Body of pancreas (tissue), 4 donors: ENCODE measurements at regions not wholly inside any gene's neighbourhood (a gene's known extent, or its start where the extent isn't known, plus 50 kb on each side); places are given as distances from the start of the nearest gene placed in this dataset.

Source experiments
- ATAC-seq: fragments of 150-250 bp; one replicate; pipeline ENCODE4 v1.9.1; 2016
- DNase-seq, 4 donors: peaks; one replicate each; pipeline ENCODE4 v3.0.0-alpha.2; 2019
- H3K27ac ChIP-seq, 4 donors: fragments of 200-600 bp; sonication (generic); 1 replicate in 3 of 4; 2 replicates in 1 of 4; pipeline versions ENCODE4 v1.5.1 to v1.6.1; 2016 to 2019; ENCODE audit warnings: mild to moderate bottlenecking in 1 of 4, mixed read lengths in 1 of 4, moderate library complexity in 1 of 4
- H3K27me3 ChIP-seq, 2 donors: fragments of 200-600 bp; sonication (generic); one replicate each; pipeline ENCODE4 v1.6.0; 2016; ENCODE audit warnings: mild to moderate bottlenecking in 1 of 2
- H3K36me3 ChIP-seq, 2 donors: fragments of 200-600 bp; sonication (generic); replicated peaks in 1 of 2; 2 replicates each; pipeline ENCODE4 v1.5.1; 2016; ENCODE audit warnings: low read depth in 2 of 2; ENCODE audit not compliant: insufficient read depth in 1 of 2
- H3K4me1 ChIP-seq: fragments of 200-600 bp; sonication (generic); one replicate; pipeline ENCODE4 v1.6.0; 2016
- H3K4me3 ChIP-seq, 2 donors: fragments of 200-600 bp; sonication (generic); 1 replicate in 1 of 2; 2 replicates in 1 of 2; pipeline ENCODE4 v1.5.1; 2016 to 2019
- H3K9me3 ChIP-seq, 3 donors: fragments of 200-600 bp; sonication (generic); 1 replicate in 2 of 3; 2 replicates in 1 of 3; pipeline ENCODE4 v1.5.1; 2016
- CTCF ChIP-seq, 7 experiments: fragments of 450-650 bp in 4 of 7; fragments of 200-600 bp in 3 of 7; sonication (generic) in 3 of 7; IDR thresholded peaks; one replicate each; pipeline ENCODE4 v1.5.1; 2016 to 2019; ENCODE audit warnings: antibody characterized with exemption in 7 of 7
- POLR2A ChIP-seq, 3 donors: fragments of 450-650 bp; IDR thresholded peaks; one replicate each; pipeline ENCODE4 v1.6.1; 2016; ENCODE audit warnings: antibody characterized with exemption in 3 of 3, mild to moderate bottlenecking in 2 of 3
- WGBS, 2 donors: methylation state at CpG; one replicate each; pipeline ENCODE4 v1.1.5; 2017; 5-methylcytosine and 5-hydroxymethylcytosine counted together
- intact Hi-C: fragments of 100-400 bp; cut with DNase I; formaldehyde crosslinking; loops from one replicate; pipeline ENCODE4 v1.15.1; 2023

GRCh38 chr3:118165413-118165812 is 869.2 kb downstream of the IGSF11 start:
- Histone ChIP-seq H3K27me3 (no peaks in the 10 kb centered on the region), H3K36me3 (no peaks in the 10 kb centered on the region), H3K4me3 (no peak overlapping the region), H3K4me1 (no peaks in the 10 kb centered on the region), H3K27ac (no peak overlapping the region), H3K9me3 (no peaks in the 10 kb centered on the region)
- no peak for ATAC-seq
- intact Hi-C loops = no loop called here
- WGBS, 2 donors = 39 to 56% methylated on average over 4 of the region's 4 CpGs
- no peak for DNase-seq
- no peak for TF ChIP-seq CTCF (IDR thresholded peaks at IDR 0.05)
- TF ChIP-seq POLR2A (IDR thresholded peaks at IDR 0.05) = no peak

GRCh38 chr3:118167571-118167970 is 867.1 kb downstream of the IGSF11 start:
- Histone ChIP-seq H3K27ac (no peak overlapping the region), H3K4me1 (no peaks in the 10 kb centered on the region), H3K27me3 (no peaks in the 10 kb centered on the region), H3K36me3 (no peaks in the 10 kb centered on the region), H3K9me3 (peaks cover 0 to 6% (median 0%) of the 10 kb centered on the region in 3 donors), H3K4me3 (no peak overlapping the region)
- intact Hi-C loops = no loop called here
- WGBS, 2 donors = 27 to 31% methylated on average over 2 of the region's 2 CpGs
- TF ChIP-seq POLR2A (IDR thresholded peaks at IDR 0.05) (no peak), CTCF (IDR thresholded peaks at IDR 0.05) (no peak)
- ATAC-seq (no peak), DNase-seq (no peak)

GRCh38 chr3:118168175-118168574 is 866.5 kb downstream of the IGSF11 start:
- intact Hi-C loops = no loop called here
- Histone ChIP-seq H3K27me3 (no peaks in the 10 kb centered on the region), H3K4me1 (no peaks in the 10 kb centered on the region), H3K27ac (no peak overlapping the region), H3K36me3 (no peaks in the 10 kb centered on the region), H3K9me3 (peaks cover 0 to 6% (median 0%) of the 10 kb centered on the region in 3 donors), H3K4me3 (no peak overlapping the region)
- no peak for DNase-seq
- 56 to 57% methylated on average over 4 of the region's 4 CpGs for WGBS, 2 donors
- TF ChIP-seq CTCF (IDR thresholded peaks at IDR 0.05) = no peak
- ATAC-seq = no peak

GRCh38 chr3:118171236-118171852 is 863.3 kb downstream of the IGSF11 start:
- H3K4me3 ChIP-seq = no peak overlapping the region
- peaks cover 0 to 6% (median 0%) of the 10 kb centered on the region in 3 donors for H3K9me3 ChIP-seq
- no peaks in the 10 kb centered on the region for H3K27me3 ChIP-seq
- no peaks in the 10 kb centered on the region for H3K4me1 ChIP-seq
- no peak for TF ChIP-seq CTCF (IDR thresholded peaks at IDR 0.05)
- DNase-seq (no peak), ATAC-seq (no peak)
- intact Hi-C loops = no loop called here
- WGBS, 2 donors = 85 to 91% methylated on average over 7 to 33 of the region's 35 CpGs
- no peaks in the 10 kb centered on the region for H3K36me3 ChIP-seq
- no peak overlapping the region for H3K27ac ChIP-seq

- no peaks in the 10 kb centered on the region for H3K4me1 ChIP-seq
- ATAC-seq (no peak), DNase-seq (no peak)
- no peak for TF ChIP-seq POLR2A (IDR thresholded peaks at IDR 0.05)
- no peak for TF ChIP-seq CTCF (IDR thresholded peaks at IDR 0.05)
- no peak overlapping the region for H3K27ac ChIP-seq
- peaks cover 0 to 4% (median 0%) of the 10 kb centered on the region in 3 donors for H3K9me3 ChIP-seq
- H3K27me3 ChIP-seq = no peaks in the 10 kb centered on the region
- no peak overlapping the region for H3K4me3 ChIP-seq
- intact Hi-C loops = no loop called here
- no peaks in the 10 kb centered on the region for H3K36me3 ChIP-seq
Observed at GRCh38 chr3:118180853-118181252, 853.8 kb downstream of the IGSF11 start.
